K562 (cell line): ENCODE measurements at regions not wholly inside any gene's neighbourhood (a gene's known extent, or its start where the extent isn't known, plus 50 kb on each side); places are given as distances from the start of the nearest gene placed in this dataset.

Experiments used
- ATAC-seq: fragments of 200-7000 bp; cut with Tn5 transposase; 3 replicates; pipeline ENCODE4 v1.9.1; 2020; ENCODE audit warnings: moderate library complexity
- BruUV-seq: library from RNA; stranded (reverse); fragments of 400-500 nt; replicated peaks from 2 replicates; lab custom pipeline; 2021; lab: Mats Ljungman, UMichigan
- CTCF ChIA-PET: fragments of 300-600 bp; formaldehyde crosslinking; extraction: SDS; loops from one replicate; lab custom pipeline; 2021; ENCODE audit warnings: low intra/inter-chr PET ratio; lab: Yijun Ruan, JAX
- POLR2A ChIA-PET: fragments of 300-600, 350-650 bp; sonication (Branson Sonifier 250); formaldehyde crosslinking; extraction: SDS; loops from one replicate; lab custom pipeline; 2021; ENCODE audit warnings: antibody characterized with exemption, inconsistent platforms; lab: Yijun Ruan, JAX
- DNase-seq, 4 experiments: peaks; one replicate each; pipeline versions ENCODE4 v3.0.0 to v3.0.0-alpha.2; 2011 to 2018; ENCODE audit warnings: low spot score in 3 of 4, mixed read lengths in 3 of 4; ENCODE audit errors: extremely low read depth in 1 of 4
- FAIRE-seq: peaks from 2 replicates; lab custom pipeline; 2011; peaks lifted over from hg19 to GRCh38; lab: Jason Lieb, UNC
- H2AFZ ChIP-seq: 2 replicates; pipeline ENCODE4 v1.6.0; 2011; ENCODE audit warnings: low read depth, low read length, control low read depth, inconsistent platforms
- H3K27ac ChIP-seq: fragments of 200-600 bp; 3 replicates; pipeline ENCODE4 v1.8.0; 2011; ENCODE audit warnings: low read depth, mild to moderate bottlenecking, control low read depth, inconsistent platforms, low read length, moderate library complexity, mixed read lengths; ENCODE audit errors: extremely low read depth
- H3K27me3 ChIP-seq, 2 experiments: fragments of 300-600 bp in 1 of 2; 2 replicates in 1 of 2; 3 replicates in 1 of 2; pipeline versions ENCODE4 v1.6.0 to v1.8.0; 2011; ENCODE audit warnings: inconsistent platforms in 2 of 2, low read length in 2 of 2, mild to moderate bottlenecking in 1 of 2, mixed read lengths in 1 of 2, moderate library complexity in 1 of 2; ENCODE audit not compliant: control insufficient read depth in 2 of 2, insufficient read depth in 2 of 2
- H3K36me3 ChIP-seq: fragments of 300-600 bp; 3 replicates; pipeline ENCODE4 v1.8.0; 2011; ENCODE audit warnings: mild to moderate bottlenecking, low read length, inconsistent platforms; ENCODE audit not compliant: control insufficient read depth, insufficient read depth
- H3K4me1 ChIP-seq, 2 experiments: fragments of 200-600 bp in 1 of 2; replicated peaks in 1 of 2; 2 replicates in 1 of 2; 3 replicates in 1 of 2; pipeline versions ENCODE4 v1.5.1 to v1.8.0; 2011; ENCODE audit warnings: inconsistent platforms in 2 of 2, low read length in 2 of 2, mild to moderate bottlenecking in 1 of 2, mixed read lengths in 1 of 2, moderate library complexity in 1 of 2; ENCODE audit not compliant: control insufficient read depth in 2 of 2, insufficient read depth in 2 of 2
- H3K4me2 ChIP-seq: 2 replicates; pipeline ENCODE4 v1.6.1; 2011; ENCODE audit warnings: low read length, control low read depth, inconsistent platforms, mixed read lengths; ENCODE audit not compliant: insufficient read depth
- H3K4me3 ChIP-seq: fragments of 200-600 bp; sonication (generic), shearing (Covaris generic); 2 replicates; pipeline ENCODE4 v1.5.1; 2016; ENCODE audit warnings: control low read depth, inconsistent platforms
- H3K79me2 ChIP-seq: fragments of 200-600 bp; 3 replicates; pipeline ENCODE4 v1.8.0; 2011; ENCODE audit warnings: low read length, inconsistent platforms; ENCODE audit not compliant: control insufficient read depth, insufficient read depth
- H3K9ac ChIP-seq, 2 experiments: 2 replicates each; pipeline versions ENCODE4 v1.6.0 to v1.6.1; 2011; ENCODE audit warnings: low read depth in 2 of 2, low read length in 2 of 2, control low read depth in 1 of 2, inconsistent platforms in 1 of 2, mild to moderate bottlenecking in 1 of 2, mixed read lengths in 1 of 2; ENCODE audit not compliant: insufficient read depth in 1 of 2
- H3K9me1 ChIP-seq: one replicate; pipeline ENCODE4 v1.6.0; 2011; ENCODE audit warnings: inconsistent platforms, mild to moderate bottlenecking, low read length, moderate library complexity; ENCODE audit not compliant: control insufficient read depth, insufficient read depth
- H3K9me3 ChIP-seq: replicated peaks from 2 replicates; pipeline ENCODE4 v1.5.1; 2011; ENCODE audit warnings: low read depth, low read length, inconsistent platforms; ENCODE audit not compliant: control insufficient read depth, insufficient read depth
- H4K20me1 ChIP-seq: replicated peaks from 2 replicates; pipeline ENCODE4 v1.6.1; 2011; ENCODE audit warnings: low read length, inconsistent platforms, mixed read lengths; ENCODE audit not compliant: control insufficient read depth, insufficient read depth
- BCOR ChIP-seq: fragments of 450-650 bp; IDR thresholded peaks from 2 replicates; pipeline ENCODE4 v1.6.1; 2016
- C11orf30 ChIP-seq: fragments of 450-650 bp; IDR thresholded peaks from 2 replicates; pipeline ENCODE4 v1.6.1; 2016; ENCODE audit warnings: low read depth, mild to moderate bottlenecking
- HDAC6 ChIP-seq: IDR thresholded peaks from 2 replicates; pipeline ENCODE4 v1.6.1; 2012; ENCODE audit warnings: low read depth, mild to moderate bottlenecking, control low read depth, inconsistent platforms, low read length, moderate library complexity
- NR3C1 ChIP-seq: sonication (generic); formaldehyde crosslinking; IDR thresholded peaks from 2 replicates; pipeline ENCODE4 v1.8.1; 2022; ENCODE audit warnings: missing genetic modification reagents
- SIX5 ChIP-seq, 2 experiments: IDR thresholded peaks; 2 replicates each; pipeline ENCODE4 v1.6.1; 2011; ENCODE audit warnings: low read length in 2 of 2, borderline replicate concordance in 1 of 2, low read depth in 1 of 2, mild to moderate bottlenecking in 1 of 2, moderate library complexity in 1 of 2; ENCODE audit not compliant: insufficient read depth in 1 of 2
- SMAD3 ChIP-seq: fragments of 450-650 bp; formaldehyde crosslinking; conservative IDR thresholded peaks from 2 replicates; pipeline ENCODE4 v1.4.0; 2020; ENCODE audit warnings: mild to moderate bottlenecking
- SPI1 ChIP-seq: IDR thresholded peaks from 2 replicates; pipeline ENCODE4 v1.6.1; 2011; ENCODE audit warnings: low read depth, low read length, control low read depth, borderline replicate concordance
- WGBS: fragments of 100-300 bp; shearing (Covaris generic); methylation state at CpG from one replicate; pipeline ENCODE4 v1.1.6; 2016; ENCODE audit warnings: low coverage, mixed read lengths; ENCODE audit not compliant: insufficient coverage; ENCODE audit errors: missing lambda C conversion rate; 5-methylcytosine and 5-hydroxymethylcytosine counted together
- in situ Hi-C: fragments of 300-500 bp; cut with MboI; formaldehyde crosslinking; loops from 4 replicates; pipeline ENCODE4 v1.15.0; 2018; ENCODE audit warnings: inconsistent platforms, mixed read lengths
- intact Hi-C: fragments of 100-400 bp; cut with micrococcal nuclease; formaldehyde crosslinking; loops from 2 replicates; pipeline ENCODE4 v1.14.2; 2022
- TF ChIP-seq, protein P1 (sequence below): fragments of 450-650 bp; formaldehyde crosslinking; IDR thresholded peaks from 2 replicates; pipeline ENCODE4 v1.4.0; 2022; ENCODE audit warnings: missing genetic modification characterization

DNA sequence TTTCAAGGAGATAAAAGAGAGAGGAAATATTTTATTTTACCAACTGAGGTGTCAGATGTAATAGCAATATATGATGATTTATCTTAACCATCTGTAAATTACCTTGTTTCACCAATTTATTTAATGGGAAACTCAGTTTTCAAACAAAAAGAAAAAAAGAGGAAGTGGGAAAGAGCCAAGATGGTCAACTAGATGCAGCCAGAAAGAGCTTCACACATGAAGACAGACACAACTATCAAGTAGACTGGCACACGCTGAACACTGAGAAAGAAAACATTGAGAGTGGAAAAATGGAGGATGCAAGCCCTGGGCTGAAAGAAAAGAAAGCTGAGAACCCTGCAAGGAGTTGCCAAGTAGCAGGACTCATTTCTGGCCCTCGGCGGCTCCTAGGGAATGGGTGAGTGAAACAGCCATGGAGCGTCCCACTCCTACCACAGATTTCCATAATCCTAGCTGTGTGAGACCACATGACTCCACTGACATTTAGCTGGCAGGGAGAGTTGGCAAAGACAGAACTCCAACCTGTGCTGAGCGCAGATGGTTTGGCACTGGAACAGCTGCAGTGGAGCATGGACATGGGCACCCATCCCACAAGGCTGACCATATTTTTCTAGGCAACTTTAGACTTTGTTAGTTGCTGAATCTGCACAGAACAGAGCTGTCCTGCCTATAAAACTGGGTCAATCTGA lies 409.3 kb downstream of the FAM47B start:
- ATAC-seq: no peak
- in situ Hi-C loops: no loop called here
- H3K9me3 ChIP-seq: no peaks in the 10 kb centered on the region
- H3K79me2 ChIP-seq: no peaks in the 10 kb centered on the region
- TF ChIP-seq SPI1 (peak; percentile 53), BCOR (no peak)
- FAIRE-seq: no peak
- WGBS: 0% methylated on average over 4 of the region's 5 CpGs
- H3K4me3 ChIP-seq: no peak overlapping the region
- H3K9me1 ChIP-seq: no peaks in the 10 kb centered on the region
- intact Hi-C loops: no loop called here
- CTCF ChIA-PET: no interaction called here
- H3K27me3 ChIP-seq: no peaks in the 10 kb centered on the region
- BruUV-seq: no TSS peak
- H2AFZ ChIP-seq: no peak overlapping the region
- POLR2A ChIA-PET: no interaction called here
- H3K36me3 ChIP-seq: no peaks in the 10 kb centered on the region
- H3K4me1 ChIP-seq: no peaks in the 10 kb centered on the region
- no peaks in the 10 kb centered on the region for H4K20me1 ChIP-seq
- H3K9ac ChIP-seq: no peak overlapping the region
- no peak for DNase-seq
- H3K27ac ChIP-seq: no peak overlapping the region
- H3K4me2 ChIP-seq: no peak overlapping the region

- Histone ChIP-seq H3K36me3 (no peaks in the 10 kb centered on the region), H3K9me1 (no peaks in the 10 kb centered on the region), H3K4me1 (no peaks in the 10 kb centered on the region), H3K4me3 (no peak overlapping the region), H4K20me1 (no peaks in the 10 kb centered on the region), H3K27me3 (no peaks in the 10 kb centered on the region), H3K9me3 (no peaks in the 10 kb centered on the region), H3K9ac (no peak overlapping the region), H2AFZ (no peak overlapping the region), H3K79me2 (no peaks in the 10 kb centered on the region), H3K4me2 (no peak overlapping the region), H3K27ac (no peak overlapping the region)
- WGBS: 0% methylated on average over 3 of the region's 3 CpGs
- ChIA-PET POLR2A (no interaction called here), CTCF (no interaction called here)
- no TSS peak for BruUV-seq
- no peak for TF ChIP-seq SIX5 (IDR thresholded peaks at IDR 0.05; ENCODE audit: borderline replicate concordance in 1 of 2, insufficient read depth in 1 of 2, low read depth in 1 of 2, low read length in 2 of 2)
- TF ChIP-seq, protein P1, sequence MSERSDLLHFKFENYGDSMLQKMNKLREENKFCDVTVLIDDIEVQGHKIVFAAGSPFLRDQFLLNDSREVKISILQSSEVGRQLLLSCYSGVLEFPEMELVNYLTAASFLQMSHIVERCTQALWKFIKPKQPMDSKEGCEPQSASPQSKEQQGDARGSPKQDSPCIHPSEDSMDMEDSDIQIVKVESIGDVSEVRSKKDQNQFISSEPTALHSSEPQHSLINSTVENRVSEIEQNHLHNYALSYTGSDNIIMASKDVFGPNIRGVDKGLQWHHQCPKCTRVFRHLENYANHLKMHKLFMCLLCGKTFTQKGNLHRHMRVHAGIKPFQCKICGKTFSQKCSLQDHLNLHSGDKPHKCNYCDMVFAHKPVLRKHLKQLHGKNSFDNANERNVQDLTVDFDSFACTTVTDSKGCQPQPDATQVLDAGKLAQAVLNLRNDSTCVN (CRISPR knock-in tag): no peak
- no peak for TF ChIP-seq NR3C1
- no peak for TF ChIP-seq HDAC6
- no peak for TF ChIP-seq C11orf30
- TF ChIP-seq SMAD3 (CRISPR knock-in tag): no peak
- FAIRE-seq (no peak), ATAC-seq (no peak), DNase-seq (no peak)
- intact Hi-C loops: no loop called here
- in situ Hi-C loops: no loop called here
Measured at GRCh38 chrX:35357656-35358055, 415.1 kb downstream of the FAM47B start.
